Urothelium cell line (cell line): ENCODE measurements at regions not wholly inside any gene's neighbourhood (a gene's known extent, or its start where the extent isn't known, plus 50 kb on each side); places are given as distances from the start of the nearest gene placed in this dataset.

Experiments used
- DNase-seq: peaks from one replicate; pipeline ENCODE4 v3.0.0; 2011; ENCODE audit warnings: low spot score, mixed read lengths
- FAIRE-seq: peaks from 2 replicates; lab custom pipeline; 2011; peaks lifted over from hg19 to GRCh38; lab: Jason Lieb, UNC

DNA sequence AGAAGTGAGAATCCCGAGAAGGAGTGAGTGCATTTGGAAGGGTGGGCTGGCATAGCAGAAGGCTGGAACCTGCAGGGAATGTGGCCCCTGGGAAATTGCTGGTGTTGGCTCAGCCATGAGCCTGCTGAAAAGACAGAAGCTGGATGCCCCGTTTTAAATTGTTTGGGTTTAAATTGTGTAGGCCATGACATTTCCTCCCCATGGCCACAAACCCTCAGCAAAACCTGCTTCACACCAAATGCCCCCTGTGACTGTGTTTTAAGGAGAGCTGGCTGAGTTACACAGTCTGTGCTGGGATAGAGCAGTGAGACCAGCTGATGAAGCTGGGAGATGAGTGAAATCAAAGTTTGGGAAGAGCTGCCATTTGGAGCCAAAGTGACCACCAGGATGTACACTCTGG is 216.3 kb upstream of the RGMA start:
- FAIRE-seq (no peak), DNase-seq (no peak)

DNA sequence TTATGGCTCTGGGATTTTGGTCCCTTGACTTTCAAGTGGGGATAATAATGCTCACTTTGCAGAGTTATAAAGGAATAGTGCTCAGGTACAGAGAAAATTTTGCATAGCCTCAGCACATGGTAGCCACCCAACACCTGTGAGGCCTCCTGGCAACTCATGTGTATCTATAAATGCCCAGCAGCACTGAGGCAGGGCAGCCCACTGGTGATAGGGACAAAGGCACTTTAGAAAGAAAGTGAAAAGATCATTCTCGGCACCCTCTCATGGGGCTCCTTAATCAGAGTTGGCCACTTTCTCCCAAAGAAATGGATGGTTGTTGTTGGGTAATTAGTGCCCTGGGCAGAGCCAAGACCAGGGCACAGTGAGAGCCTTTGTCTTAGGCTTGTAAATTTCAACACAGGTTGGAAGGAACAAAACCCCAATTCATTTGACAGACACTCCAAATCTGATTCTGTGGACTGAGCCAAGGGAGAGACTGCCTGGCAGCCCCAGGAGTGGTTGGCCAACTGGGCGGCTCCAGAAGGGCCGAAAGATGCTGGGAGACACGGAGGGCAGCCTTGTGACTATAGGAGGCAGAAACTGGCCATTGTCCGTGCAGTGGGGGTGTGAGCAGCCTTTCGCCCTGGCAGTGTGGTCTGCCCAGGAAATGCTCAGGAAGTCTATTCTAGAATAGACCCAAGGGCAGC is 213.2 kb upstream of the RGMA start:
- DNase-seq, result no peak
- FAIRE-seq, result no peak

DNA sequence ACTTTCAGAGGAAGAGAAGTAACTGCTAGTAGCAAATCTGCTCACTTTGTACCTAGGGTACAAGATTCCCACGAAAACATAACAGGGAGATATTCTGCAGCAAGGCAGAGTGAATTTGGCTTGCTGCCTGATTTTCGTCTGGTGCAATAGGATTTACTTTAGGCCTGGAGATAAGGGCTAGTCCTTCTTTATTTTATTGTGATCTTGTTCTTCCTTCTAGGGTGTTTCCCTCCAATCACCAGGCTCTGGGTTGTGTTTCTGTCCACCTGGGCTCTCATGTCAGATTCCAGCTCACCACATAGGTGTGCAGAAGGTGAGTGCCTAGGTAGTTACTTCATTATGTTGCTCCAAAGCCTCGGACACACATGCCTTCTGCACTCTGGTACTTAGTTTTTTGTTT is 211.8 kb upstream of the RGMA start:
- FAIRE-seq (no peak), DNase-seq (no peak)

DNA sequence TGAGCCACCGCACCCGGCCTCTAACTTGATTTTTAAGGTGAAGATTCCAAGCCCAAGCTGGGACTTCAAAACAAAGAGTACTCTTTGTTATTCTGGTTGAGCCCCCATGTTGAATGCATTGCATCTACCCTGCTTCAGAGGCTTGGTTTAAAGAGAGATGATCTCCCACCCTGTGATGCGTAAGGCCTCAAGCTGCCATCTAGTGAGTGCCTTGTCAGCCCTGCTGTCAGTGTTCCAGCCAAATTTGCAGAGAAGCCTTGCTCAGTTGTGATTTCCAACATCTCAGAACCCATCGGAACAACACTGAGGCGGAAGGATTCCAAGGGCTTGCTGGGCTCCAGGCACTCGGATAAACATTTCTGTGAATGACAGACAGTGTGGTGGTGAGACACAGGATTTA is 210.7 kb upstream of the RGMA start:
- FAIRE-seq (no peak), DNase-seq (no peak)

DNA sequence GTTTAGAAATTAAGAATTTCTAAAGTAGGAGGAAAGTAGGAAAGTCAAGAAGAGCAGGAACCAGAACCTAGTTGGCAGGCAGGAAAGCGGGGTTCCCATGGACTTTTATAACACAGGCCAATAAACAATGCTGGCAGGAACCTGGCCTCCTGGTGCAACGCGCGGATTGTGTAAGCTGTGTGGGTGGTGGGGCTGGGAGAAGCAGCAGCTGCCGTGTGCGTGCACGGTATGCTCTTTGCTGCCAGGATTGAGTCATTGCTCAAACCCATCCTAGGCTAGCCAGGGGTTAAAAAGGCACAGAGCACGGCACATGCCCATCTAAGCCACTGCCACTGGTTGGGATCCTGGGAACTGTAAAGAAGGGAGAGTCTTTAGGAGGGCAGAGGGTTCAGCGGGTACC is 209.9 kb upstream of the RGMA start:
- DNase-seq (no peak), FAIRE-seq (no peak)

DNA sequence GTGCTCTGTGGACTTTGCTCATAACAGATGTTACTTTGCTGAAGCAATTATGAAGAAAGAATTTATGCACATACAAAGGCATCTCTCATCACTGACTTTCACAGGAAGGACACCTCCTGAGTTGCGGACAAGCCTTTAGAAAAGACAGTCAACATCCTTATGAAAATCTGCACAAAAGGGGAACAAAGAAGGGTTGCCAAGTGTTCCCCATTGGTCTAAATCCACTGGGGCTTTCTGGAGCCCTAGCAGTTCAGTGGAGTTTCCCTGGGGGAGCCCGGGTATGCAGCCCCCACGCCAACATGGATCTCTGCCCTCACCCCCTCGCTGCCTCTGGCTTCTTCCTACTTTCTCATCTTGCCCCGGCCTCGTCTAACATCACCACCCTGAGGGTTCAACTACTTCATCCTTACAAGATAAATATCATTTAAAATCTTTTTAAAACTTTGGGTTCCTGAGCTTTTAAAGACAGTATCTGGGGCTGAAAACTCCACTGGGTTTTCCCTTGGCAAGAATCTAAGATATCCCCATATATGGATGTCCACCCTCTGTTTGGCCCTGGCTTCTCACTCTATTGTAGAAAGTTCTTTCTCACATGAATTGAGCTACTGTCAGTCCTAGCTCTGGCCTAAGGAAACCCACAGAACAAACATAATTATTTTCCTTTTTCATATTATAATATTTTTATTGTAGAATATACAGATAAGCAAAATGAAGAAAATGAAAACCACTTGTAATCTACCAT is 207.9 kb upstream of the RGMA start:
- FAIRE-seq (no peak), DNase-seq (no peak)

DNA sequence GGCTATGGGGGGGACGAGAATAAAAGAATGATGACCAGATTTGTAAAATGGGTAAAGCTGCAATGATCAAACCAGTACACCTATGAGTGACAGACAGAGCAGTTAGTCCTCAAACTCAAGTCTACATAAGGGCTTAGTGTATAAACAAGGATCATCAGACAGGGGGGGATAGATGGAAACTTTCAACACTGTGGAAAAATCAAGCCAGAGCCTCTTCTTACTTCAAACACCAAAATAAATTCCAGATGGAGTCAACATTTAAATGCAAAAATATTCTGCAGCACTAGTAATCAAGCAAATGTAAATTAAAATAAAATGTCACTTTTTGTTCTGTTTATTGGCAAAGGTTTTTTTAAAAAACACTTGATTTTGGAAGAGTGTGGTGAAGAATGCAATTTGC is 205.9 kb upstream of the RGMA start:
- no peak for FAIRE-seq
- no peak for DNase-seq

DNA sequence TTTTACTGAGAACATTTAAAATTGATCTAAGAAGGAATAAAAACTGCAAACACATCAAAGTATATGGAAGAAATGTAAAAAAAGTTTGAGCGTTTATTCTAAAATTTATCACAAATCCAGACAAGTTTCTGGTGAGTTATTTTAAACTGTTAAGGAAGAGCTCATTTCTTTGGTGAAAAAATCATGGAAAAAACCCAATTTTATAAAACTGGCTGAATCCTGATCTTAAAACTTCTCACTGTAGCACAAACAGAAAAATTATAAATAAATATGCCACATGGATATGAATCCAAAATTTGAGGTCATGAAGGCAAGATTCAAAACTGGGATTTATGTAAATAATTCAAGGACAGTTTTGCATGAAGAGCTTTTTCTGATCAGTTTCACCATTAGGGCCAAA is 205.1 kb upstream of the RGMA start:
- FAIRE-seq (no peak), DNase-seq (no peak)

DNA sequence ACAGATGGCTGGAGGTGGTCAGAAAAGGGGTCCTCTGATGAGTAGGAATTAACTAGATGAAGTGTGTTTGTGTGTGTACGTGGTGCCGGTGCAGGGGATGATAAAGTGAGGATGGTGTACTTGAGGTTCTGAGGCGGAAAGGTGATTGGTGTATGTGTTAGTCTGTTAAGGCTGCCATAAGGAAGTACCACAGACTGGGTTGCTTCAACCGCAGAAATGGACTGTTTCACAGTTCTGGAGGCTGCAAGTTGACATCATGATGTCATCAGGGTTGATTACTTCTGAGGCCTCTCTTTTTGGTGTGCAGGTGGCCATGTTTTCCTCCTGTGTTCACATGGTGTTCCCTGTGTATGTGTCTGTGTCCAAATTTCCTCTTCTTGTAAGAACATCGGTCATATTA is 202.4 kb upstream of the RGMA start:
- no peak for DNase-seq
- FAIRE-seq, result no peak

DNA sequence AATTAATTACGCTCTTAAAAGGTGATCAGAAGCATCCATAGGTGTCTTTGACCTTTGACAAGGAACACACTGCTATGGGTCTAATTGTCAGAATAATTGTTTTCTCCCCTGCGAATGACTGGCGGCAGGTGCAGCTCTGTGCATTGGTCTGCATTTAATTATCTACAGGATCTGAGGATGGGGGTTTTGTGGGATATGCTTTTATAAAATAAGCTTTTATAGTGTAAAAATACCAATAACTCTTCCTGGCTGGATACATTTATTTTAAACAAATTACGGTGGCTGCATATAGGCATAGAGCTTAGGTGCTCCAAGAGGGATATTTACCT is 201.6 kb upstream of the RGMA start:
- no peak for FAIRE-seq
- DNase-seq, result no peak

DNA sequence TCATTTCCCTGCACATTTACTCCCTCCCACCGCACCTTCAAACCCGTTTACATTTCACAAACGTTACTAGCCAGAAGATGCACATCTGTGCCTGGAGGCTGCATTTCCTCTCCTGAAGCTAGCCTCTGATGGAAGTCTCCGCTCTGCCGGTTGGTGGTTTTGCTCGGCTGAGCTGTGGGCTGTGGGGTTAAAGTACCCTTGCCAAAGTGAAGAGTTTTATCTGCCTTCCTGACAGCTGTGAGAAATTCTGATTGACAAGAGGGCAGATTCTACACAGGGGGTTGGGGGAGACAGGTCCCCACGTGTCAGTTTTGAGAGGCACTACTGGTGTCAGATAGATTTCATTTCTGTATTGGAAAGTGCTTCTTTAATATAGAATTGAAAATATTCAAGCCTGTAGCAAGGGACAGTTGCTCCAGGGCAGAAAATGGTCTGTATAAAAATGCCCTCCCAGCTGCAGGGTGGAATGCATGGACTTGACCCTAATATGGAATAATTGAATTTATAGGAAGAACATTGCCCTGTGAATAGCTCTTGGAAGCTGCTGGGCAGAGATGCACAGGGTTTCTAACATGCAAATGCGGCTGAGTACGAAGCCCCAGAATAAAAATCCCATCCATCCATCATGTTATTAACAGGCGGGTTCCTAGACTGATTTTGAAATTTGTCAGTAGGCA is 201.1 kb upstream of the RGMA start:
- FAIRE-seq, result no peak
- no peak for DNase-seq

DNA sequence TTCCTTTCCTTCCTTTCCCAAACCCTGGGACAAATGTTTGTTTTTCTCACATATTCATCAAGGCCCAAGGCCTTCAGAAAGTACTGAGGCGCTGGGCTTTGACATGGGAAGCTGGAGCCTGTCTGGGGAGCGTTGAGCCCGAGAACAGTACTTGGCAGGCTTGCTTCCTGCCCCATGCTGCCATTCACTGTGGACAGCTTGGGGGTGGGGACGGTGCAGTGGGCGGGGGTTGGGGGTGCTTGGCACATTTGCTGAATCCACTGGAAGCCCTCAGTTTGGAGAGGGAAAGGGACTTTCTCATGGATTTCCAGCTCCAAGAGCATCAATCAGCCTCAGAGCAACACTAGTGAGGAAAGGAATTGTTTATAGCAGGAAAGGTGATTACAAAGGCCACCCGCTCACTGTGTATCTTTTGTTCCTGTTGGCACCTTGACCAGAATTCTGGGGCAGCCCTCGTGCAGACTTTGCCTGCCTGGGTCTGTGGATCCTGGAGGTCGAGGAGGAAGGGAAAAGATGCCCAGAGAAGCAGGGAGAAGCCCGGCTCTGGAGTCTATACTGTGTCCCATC is 199.8 kb upstream of the RGMA start:
- FAIRE-seq (no peak), DNase-seq (no peak)

DNA sequence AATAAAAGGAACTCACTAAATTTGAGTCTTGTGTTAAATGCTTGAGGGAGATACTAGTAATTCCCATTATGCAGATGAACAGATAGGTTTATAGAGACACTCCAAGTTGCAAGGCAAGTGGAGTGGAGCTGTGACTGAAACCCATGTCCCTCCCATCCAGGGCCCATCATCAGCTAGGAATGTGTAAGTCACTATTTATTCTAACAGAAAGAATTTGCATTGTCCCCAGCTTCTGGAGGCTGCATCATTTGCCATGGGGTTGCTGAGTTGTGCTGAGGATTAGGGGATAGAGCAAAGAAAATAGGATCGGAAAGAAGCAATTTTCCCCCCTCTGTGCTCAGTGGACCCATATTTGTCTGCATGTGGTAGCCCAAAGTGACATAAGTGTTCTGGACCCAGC is 197.4 kb upstream of the RGMA start:
- no peak for DNase-seq
- FAIRE-seq, result no peak

DNA sequence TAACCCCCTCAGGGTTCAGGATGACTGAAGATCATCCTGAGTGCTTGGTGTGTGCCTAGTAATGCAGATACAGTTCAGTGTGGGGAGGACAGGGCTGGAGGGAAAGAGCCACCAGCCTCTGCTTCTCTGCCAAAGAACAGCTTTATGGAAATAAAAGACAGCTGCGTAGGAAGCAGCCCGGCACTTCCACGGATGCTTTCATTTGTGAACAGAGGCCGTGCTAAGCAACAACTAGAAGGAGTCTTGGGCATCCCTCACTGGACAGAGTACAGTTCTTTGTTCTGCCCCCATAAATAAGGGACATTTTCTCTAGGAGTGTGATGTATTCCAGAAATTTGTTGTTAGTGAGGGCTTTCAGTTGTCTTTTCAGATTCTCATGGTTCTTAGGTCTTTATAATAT is 194.8 kb upstream of the RGMA start:
- DNase-seq, result no peak
- no peak for FAIRE-seq

DNA sequence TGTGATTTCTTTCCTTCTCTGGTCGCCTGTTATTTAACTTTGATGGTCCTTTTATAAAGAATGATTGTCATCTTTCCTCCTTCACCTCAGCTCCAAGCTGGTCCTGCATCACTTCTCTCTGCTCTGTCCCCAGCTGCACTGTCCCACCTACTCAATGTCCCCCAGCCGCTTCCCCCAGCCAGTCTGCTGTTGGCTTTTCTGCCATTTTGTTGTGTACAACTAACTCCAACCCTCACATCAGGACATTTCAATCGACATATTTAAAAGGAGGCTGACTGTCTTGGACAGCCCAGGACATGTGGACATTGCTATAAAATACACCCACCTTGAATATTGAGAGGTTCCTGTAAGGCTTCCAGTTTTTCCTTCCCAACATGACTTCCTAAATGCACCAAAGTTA is 193.8 kb upstream of the RGMA start:
- no peak for DNase-seq
- no peak for FAIRE-seq

DNA sequence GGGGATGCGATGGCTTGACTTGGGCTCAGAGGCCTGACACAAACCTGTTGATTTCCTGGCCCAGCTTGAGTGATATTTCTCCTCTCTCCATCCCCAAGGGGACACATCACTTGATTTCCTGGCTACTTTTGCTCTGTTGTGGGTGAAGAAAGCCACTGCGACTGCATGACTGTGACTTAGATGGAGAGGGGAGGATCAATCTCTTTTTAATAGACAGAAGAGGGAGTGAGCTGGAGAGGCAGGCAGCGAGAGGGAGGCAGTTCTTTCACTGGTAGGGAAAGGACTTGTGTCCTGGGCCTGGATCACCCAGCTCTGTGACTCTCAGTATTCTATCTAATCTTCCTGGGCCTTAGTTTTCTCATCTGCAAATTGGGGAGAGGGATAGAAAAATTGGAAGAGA is 189.8 kb upstream of the RGMA start:
- no peak for FAIRE-seq
- DNase-seq, result no peak

DNA sequence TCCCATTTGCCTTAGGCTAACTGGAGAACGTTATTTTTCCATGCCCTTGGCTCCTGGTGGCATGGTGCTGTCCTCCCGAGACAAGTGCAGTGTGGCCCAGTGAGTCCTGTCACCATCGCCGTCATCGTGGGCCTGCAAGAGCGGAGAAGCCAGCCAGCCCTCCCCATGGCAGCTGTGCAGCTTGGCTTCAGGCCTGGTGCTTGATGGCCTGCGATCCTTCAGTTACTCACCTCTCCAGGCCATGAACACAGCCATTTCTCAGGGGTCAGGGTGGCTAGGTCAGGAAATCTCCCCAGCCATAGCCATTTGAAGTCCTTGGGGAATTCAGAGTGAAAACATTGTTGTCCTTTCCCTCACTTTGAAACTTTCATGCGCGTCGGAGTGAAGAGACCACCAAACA is 189.0 kb upstream of the RGMA start:
- FAIRE-seq (no peak), DNase-seq (no peak)

DNA sequence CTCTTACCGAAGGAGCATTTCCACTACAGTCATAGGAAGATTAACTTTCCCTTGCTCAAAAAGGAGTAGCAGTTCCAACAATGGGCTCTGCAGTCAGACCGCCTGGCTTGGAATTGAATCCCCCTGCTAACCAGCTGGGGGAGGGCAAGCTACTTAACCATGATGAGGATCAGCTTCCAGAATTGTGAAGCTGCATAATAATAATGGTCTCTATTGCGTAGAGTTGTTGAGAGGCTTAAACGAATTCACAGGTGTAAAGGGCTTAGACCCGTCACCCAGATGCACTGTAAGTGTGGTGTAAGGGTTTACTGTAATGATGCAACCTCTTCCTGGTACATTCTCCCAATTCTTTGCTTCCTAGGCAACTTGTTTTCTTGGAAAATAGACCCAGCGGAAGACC is 185.2 kb upstream of the RGMA start:
- FAIRE-seq (no peak), DNase-seq (no peak)

DNA sequence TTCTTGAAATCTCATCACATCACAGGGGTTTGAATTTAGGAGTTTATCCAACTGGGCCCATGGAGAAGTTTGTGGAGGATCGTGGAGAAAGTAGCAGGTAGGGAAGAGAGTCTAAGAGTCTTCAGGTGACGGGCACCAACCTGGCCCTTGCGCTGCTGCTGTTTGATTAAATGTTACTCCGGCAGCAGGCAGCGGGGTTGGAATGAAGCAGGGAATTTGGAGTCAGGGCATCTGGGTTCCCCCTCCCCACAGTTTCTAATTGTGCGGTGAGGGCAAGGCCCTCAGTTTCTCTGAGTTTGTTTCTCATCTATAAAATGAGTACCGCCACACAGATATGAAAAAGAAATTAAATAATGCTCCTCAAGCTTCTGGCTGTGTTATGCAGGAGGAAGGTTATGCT is 182.9 kb upstream of the RGMA start:
- no peak for FAIRE-seq
- DNase-seq, result no peak

DNA sequence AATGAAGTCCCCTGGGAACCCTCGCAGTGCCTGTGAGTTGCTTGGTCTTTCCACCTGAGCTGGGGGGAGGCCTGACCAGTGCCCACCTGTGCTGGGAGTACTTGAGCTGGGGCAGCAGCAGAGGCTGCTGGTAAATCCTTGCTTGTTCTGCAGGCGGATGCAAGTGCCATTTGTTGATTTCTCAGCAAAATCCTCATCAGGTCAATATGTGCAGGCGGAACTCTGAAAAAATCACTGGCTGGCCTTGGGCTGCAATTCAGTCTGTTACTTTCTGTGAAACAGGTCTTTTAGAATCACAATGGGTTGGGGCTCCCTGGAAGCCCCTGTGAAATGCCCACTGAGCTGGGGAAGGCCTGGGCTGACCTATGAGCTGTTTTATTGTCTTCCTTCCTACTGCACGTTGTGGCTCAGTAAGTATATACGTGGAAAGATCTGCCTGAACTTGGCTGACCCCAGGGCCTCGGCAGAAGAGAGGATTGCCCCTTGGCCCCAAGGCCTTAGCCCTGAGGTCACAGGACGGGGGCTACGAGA is 182.0 kb upstream of the RGMA start:
- no peak for FAIRE-seq

DNA sequence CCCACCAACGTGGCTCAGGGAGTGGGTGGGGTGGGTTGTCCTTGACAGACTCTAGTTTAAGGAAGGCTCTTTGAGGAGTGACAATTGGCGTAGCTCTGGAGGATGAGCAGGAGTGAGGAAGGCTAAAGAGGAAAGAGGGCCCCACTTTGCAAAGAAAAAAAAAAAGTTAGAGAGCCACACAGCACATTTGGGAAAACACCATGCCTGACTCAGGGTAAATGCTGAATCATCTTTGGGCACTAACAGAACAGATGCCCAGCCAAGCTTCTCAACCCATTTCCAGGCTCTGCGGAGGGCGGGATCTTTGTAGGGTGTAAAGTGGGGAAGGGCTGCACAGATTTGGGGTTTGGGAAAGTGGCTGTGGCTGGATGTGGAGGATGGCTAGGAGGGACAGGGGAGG is 179.1 kb upstream of the RGMA start:
- FAIRE-seq, result no peak
- DNase-seq, result no peak

More for the DNA sequence above, 182.0 kb upstream of the RGMA start:
- no peak for DNase-seq

DNA sequence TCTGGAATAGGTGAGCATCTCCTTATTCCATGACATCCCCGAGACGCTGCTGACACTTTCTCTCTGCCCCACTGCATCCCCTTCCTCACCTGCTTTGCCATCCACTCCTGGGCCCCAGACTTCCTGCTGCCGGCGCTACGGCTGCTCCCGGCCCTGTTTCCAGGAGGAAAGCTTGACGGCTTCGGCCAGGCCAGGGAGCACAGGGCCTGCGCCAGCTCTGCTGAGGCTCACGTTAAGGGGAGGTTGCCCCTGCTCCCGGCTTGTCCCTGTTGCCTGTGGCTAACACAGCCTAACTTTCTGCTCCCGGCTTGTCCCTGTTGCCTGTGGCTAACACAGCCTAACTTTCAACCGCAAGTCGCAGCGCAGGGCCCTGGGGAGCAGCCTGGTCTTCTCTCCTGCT is 177.3 kb upstream of the RGMA start:
- DNase-seq, result no peak
- FAIRE-seq, result no peak
